GM12891 (cell line): ENCODE measurements at regions not wholly inside any gene's neighbourhood (a gene's known extent, or its start where the extent isn't known, plus 50 kb on each side); places are given as distances from the start of the nearest gene placed in this dataset.

Experiments
- PAX5 ChIP-seq: IDR thresholded peaks from 2 replicates; pipeline ENCODE4 v1.6.1; 2011; ENCODE audit warnings: low read length, moderate library complexity, mild to moderate bottlenecking; ENCODE audit not compliant: insufficient read depth, severe bottlenecking
- POLR2AphosphoS5 ChIP-seq: IDR thresholded peaks from 2 replicates; pipeline ENCODE4 v1.6.1; 2011; ENCODE audit warnings: low read depth, low read length, control low read depth
- TAF1 ChIP-seq: IDR thresholded peaks from 2 replicates; pipeline ENCODE4 v1.6.1; 2011; ENCODE audit warnings: low read depth, low read length, control low read depth

GRCh38 chr9:105871540-105871939 lies 177.2 kb downstream of the TMEM38B start:
- no peak for TF ChIP-seq TAF1
- no peak for TF ChIP-seq PAX5
- no peak for TF ChIP-seq POLR2AphosphoS5
